Natural killer cell (primary cell): ENCODE measurements at regions not wholly inside any gene's neighbourhood (a gene's known extent, or its start where the extent isn't known, plus 50 kb on each side); places are given as distances from the start of the nearest gene placed in this dataset.

Source experiments
- ATAC-seq, 3 donors: fragments of 150-1000 bp in 2 of 3; fragments of 200-7000 bp in 1 of 3; cut with Tn5 transposase; 1 replicate in 1 of 3; 2 replicates in 2 of 3; pipeline ENCODE4 v1.10.0; 2021; ENCODE audit warnings: mild to moderate bottlenecking in 2 of 3, moderate library complexity in 2 of 3
- DNase-seq, 2 donors: peaks; one replicate each; pipeline versions ENCODE4 v3.0.0 to v3.0.0-alpha.2; 2013 to 2021; ENCODE audit warnings: mixed read lengths in 1 of 2
- H3K27ac ChIP-seq: one replicate; pipeline ENCODE4 v1.5.1; 2013; ENCODE audit warnings: mild to moderate bottlenecking, low read length
- H3K27me3 ChIP-seq: one replicate; pipeline ENCODE4 v1.6.1; 2013; ENCODE audit warnings: low read length; ENCODE audit not compliant: control insufficient read depth, insufficient read depth
- H3K36me3 ChIP-seq: one replicate; pipeline ENCODE4 v1.6.1; 2013; ENCODE audit warnings: low read length; ENCODE audit not compliant: control insufficient read depth, insufficient read depth
- H3K4me1 ChIP-seq: one replicate; pipeline ENCODE4 v1.6.1; 2013; ENCODE audit warnings: low read length; ENCODE audit not compliant: control insufficient read depth, insufficient read depth
- H3K4me3 ChIP-seq: one replicate; pipeline ENCODE4 v1.5.1; 2013; ENCODE audit warnings: low read length
- H3K9me3 ChIP-seq: one replicate; pipeline ENCODE4 v1.6.1; 2013; ENCODE audit warnings: low read length; ENCODE audit not compliant: control insufficient read depth, insufficient read depth
- H3K27ac Mint-ChIP-seq, 2 donors: one replicate each; pipeline ENCODE4 v1.8.0; 2022; ENCODE audit warnings: mild to moderate bottlenecking in 2 of 2, mixed read lengths in 2 of 2, moderate library complexity in 1 of 2
- H3K27me3 Mint-ChIP-seq, 2 donors: one replicate each; pipeline ENCODE4 v1.8.0; 2022; ENCODE audit warnings: low read depth in 2 of 2, mixed read lengths in 2 of 2
- H3K36me3 Mint-ChIP-seq: one replicate; pipeline ENCODE4 v1.8.0; 2022; ENCODE audit warnings: mixed read lengths
- H3K4me1 Mint-ChIP-seq, 2 donors: one replicate each; pipeline ENCODE4 v1.8.0; 2022; ENCODE audit warnings: mixed read lengths in 2 of 2
- H3K4me3 Mint-ChIP-seq: one replicate; pipeline ENCODE4 v1.8.0; 2022; ENCODE audit warnings: mild to moderate bottlenecking, moderate library complexity, mixed read lengths
- H3K9me3 Mint-ChIP-seq, 2 donors: one replicate each; pipeline ENCODE4 v1.8.0; 2022; ENCODE audit warnings: mixed read lengths in 2 of 2
- CTCF ChIP-seq: fragments of 200-600 bp; IDR thresholded peaks from one replicate; pipeline ENCODE4 v1.8.0; 2022; ENCODE audit warnings: antibody characterized with exemption
- WGBS: methylation state at CpG from one replicate; pipeline ENCODE4 v1.1.7; 2013; ENCODE audit warnings: missing lambda C conversion rate; ENCODE audit not compliant: insufficient coverage; 5-methylcytosine and 5-hydroxymethylcytosine counted together
- intact Hi-C: fragments of 100-400 bp; cut with micrococcal nuclease; formaldehyde crosslinking; loops from one replicate; pipeline ENCODE4 v1.14.2; 2022

DNA sequence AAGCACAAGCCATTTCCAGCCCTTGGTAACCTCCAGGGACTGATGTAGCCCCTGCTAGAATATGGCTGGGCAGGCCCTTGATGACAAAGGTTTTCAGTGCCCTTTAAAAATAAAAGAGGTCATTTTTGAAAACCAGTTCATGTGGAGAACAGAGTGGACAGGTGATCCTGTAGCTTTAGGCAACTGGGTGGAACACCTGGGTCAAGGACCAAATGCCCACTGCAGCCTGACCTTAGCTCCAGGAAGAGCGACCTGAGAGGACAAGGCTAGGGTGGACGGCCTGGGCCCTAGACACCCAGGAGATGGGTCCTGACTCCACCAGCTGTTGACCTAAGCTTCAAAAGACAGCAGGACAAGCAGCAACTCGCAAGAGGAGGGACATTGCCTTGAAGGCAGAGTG is 116.6 kb downstream of the LIPG start:
- H3K4me3 Mint-ChIP-seq, result no peak overlapping the region
- no peak for TF ChIP-seq CTCF
- intact Hi-C loops, result no loop called here
- peaks cover 11 to 17% of the 10 kb centered on the region in 2 donors for H3K27me3 Mint-ChIP-seq
- H3K4me3 ChIP-seq, result no peak overlapping the region
- H3K27me3 ChIP-seq, result no peaks in the 10 kb centered on the region
- H3K27ac Mint-ChIP-seq, result no peak overlapping the region
- DNase-seq, result no peak
- no peaks in the 10 kb centered on the region for H3K36me3 Mint-ChIP-seq
- H3K4me1 ChIP-seq, result no peaks in the 10 kb centered on the region
- H3K9me3 ChIP-seq, result no peaks in the 10 kb centered on the region
- no peak overlapping the region for H3K27ac ChIP-seq
- peaks cover 0 to 4% of the 10 kb centered on the region in 2 donors for H3K4me1 Mint-ChIP-seq
- H3K36me3 ChIP-seq, result no peaks in the 10 kb centered on the region
- ATAC-seq, result no peak
- WGBS, result 85% methylated on average over 3 of the region's 3 CpGs
- H3K9me3 Mint-ChIP-seq, result peaks cover 0 to 2% of the 10 kb centered on the region in 2 donors

- Mint-ChIP-seq H3K27ac (no peak overlapping the region), H3K9me3 (peaks cover 0 to 2% of the 10 kb centered on the region in 2 donors), H3K27me3 (peaks cover 11 to 17% of the 10 kb centered on the region in 2 donors), H3K36me3 (no peaks in the 10 kb centered on the region), H3K4me3 (no peak overlapping the region), H3K4me1 (peaks cover 0 to 4% of the 10 kb centered on the region in 2 donors)
- no peaks in the 10 kb centered on the region for H3K9me3 ChIP-seq
- no peak for TF ChIP-seq CTCF
- H3K27me3 ChIP-seq, result no peaks in the 10 kb centered on the region
- no peak overlapping the region for H3K4me3 ChIP-seq
- no peak for DNase-seq
- no peaks in the 10 kb centered on the region for H3K4me1 ChIP-seq
- H3K36me3 ChIP-seq, result no peaks in the 10 kb centered on the region
- intact Hi-C loops, result no loop called here
- no peak for ATAC-seq
- WGBS, result 64% methylated on average over 9 of the region's 10 CpGs
- no peak overlapping the region for H3K27ac ChIP-seq
Measured at GRCh38 chr18:49677762-49678413, 116.0 kb downstream of the LIPG start.

DNA sequence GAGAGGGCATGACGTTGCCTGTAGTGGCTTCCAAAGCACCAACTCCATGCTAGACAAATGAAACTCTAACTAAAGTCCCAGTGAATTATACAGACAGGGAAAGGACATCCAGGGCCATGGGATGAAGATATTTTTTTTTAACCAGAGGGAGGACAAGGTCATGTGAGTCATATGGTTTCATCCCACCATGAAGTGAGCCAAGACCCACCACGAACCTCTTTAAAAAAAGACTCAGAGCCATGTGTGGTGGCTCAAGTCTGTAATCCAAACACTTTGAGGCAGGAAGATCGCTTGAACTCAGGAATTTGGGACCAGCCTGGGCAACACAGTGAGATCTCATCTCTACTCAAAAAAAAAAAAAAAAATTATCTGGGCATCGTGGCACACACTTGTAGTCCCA is 115.2 kb downstream of the LIPG start:
- 86% methylated on average over 4 of the region's 4 CpGs for WGBS
- Histone ChIP-seq H3K9me3 (no peaks in the 10 kb centered on the region), H3K27ac (no peak overlapping the region), H3K4me1 (no peaks in the 10 kb centered on the region), H3K27me3 (no peaks in the 10 kb centered on the region), H3K36me3 (no peaks in the 10 kb centered on the region), H3K4me3 (no peak overlapping the region)
- Mint-ChIP-seq H3K9me3 (no peaks in the 10 kb centered on the region), H3K36me3 (no peaks in the 10 kb centered on the region), H3K27ac (no peak overlapping the region), H3K4me1 (peaks cover 0 to 4% of the 10 kb centered on the region in 2 donors), H3K4me3 (no peak overlapping the region), H3K27me3 (peaks cover 8 to 17% of the 10 kb centered on the region in 2 donors)
- DNase-seq (no peak), ATAC-seq (no peak)
- intact Hi-C loops, result no loop called here
- no peak for TF ChIP-seq CTCF

- no peak overlapping the region for H3K4me3 ChIP-seq
- H3K4me1 ChIP-seq, result no peaks in the 10 kb centered on the region
- TF ChIP-seq CTCF, result no peak
- H3K27ac Mint-ChIP-seq, result no peak overlapping the region
- WGBS, result 86% methylated on average over 5 of the region's 5 CpGs
- DNase-seq (no peak), ATAC-seq (no peak)
- H3K9me3 Mint-ChIP-seq, result no peaks in the 10 kb centered on the region
- intact Hi-C loops, result no loop called here
- peaks cover 0 to 4% of the 10 kb centered on the region in 2 donors for H3K4me1 Mint-ChIP-seq
- no peaks in the 10 kb centered on the region for H3K27me3 ChIP-seq
- H3K36me3 ChIP-seq, result no peaks in the 10 kb centered on the region
- no peak overlapping the region for H3K27ac ChIP-seq
- H3K4me3 Mint-ChIP-seq, result no peak overlapping the region
- H3K27me3 Mint-ChIP-seq, result peaks cover 15 to 29% of the 10 kb centered on the region in 2 donors
- H3K9me3 ChIP-seq, result peaks cover 4% of the 10 kb centered on the region
- no peaks in the 10 kb centered on the region for H3K36me3 Mint-ChIP-seq
Measured at GRCh38 chr18:49673281-49673680, 111.4 kb downstream of the LIPG start.
